Activated CD8-positive, alpha-beta memory T cell treated with anti-CD3 and anti-CD28 coated beads, Interleukin-2, amount 10 ng/mL, durations not matched to agents 7 days and 5 days (primary cell): ENCODE measurements at regions not wholly inside any gene's neighbourhood (a gene's known extent, or its start where the extent isn't known, plus 50 kb on each side); places are given as distances from the start of the nearest gene placed in this dataset.

ENCODE experiments used
- ATAC-seq: fragments of 150-1000 bp; cut with Tn5 transposase; one replicate; pipeline ENCODE4 v1.10.0; 2021; ENCODE audit warnings: moderate library complexity
- CTCF ChIA-PET: fragments of 350-600 bp; sonication (Branson Sonifier 250); formaldehyde crosslinking; loops from one replicate; lab custom pipeline; 2021; ENCODE audit warnings: antibody characterized with exemption; lab: Charles Lee
- DNase-seq: peaks from one replicate; pipeline ENCODE4 v3.0.0-alpha.2; 2020
- H3K27ac Mint-ChIP-seq: one replicate; pipeline ENCODE4 v1.8.0; 2021; ENCODE audit warnings: mild to moderate bottlenecking, mixed read lengths
- H3K27me3 Mint-ChIP-seq: one replicate; pipeline ENCODE4 v1.8.0; 2021; ENCODE audit warnings: mixed read lengths
- H3K36me3 Mint-ChIP-seq: one replicate; pipeline ENCODE4 v1.8.0; 2021; ENCODE audit warnings: mild to moderate bottlenecking, mixed read lengths
- H3K4me1 Mint-ChIP-seq: one replicate; pipeline ENCODE4 v1.8.0; 2021; ENCODE audit warnings: mixed read lengths
- H3K4me3 Mint-ChIP-seq: one replicate; pipeline ENCODE4 v1.8.0; 2021; ENCODE audit warnings: mild to moderate bottlenecking, moderate library complexity, mixed read lengths
- H3K9me3 Mint-ChIP-seq: one replicate; pipeline ENCODE4 v1.8.0; 2022; ENCODE audit warnings: low read depth, mixed read lengths

GRCh38 chr20:20875716-20876115 lies 163.3 kb upstream of the RALGAPA2 start:
- Mint-ChIP-seq H3K27me3 (peaks cover 22% of the 10 kb centered on the region), H3K9me3 (no peaks in the 10 kb centered on the region), H3K4me1 (no peaks in the 10 kb centered on the region), H3K4me3 (no peak overlapping the region), H3K36me3 (no peaks in the 10 kb centered on the region), H3K27ac (no peak overlapping the region)
- CTCF ChIA-PET: interaction anchor here (3.6 kb wide), 1 partner anchor 16 kb away, joined by 15 read pairs; no protein-coding TSS in a partner anchor
- no peak for ATAC-seq
- no peak for DNase-seq

DNA sequence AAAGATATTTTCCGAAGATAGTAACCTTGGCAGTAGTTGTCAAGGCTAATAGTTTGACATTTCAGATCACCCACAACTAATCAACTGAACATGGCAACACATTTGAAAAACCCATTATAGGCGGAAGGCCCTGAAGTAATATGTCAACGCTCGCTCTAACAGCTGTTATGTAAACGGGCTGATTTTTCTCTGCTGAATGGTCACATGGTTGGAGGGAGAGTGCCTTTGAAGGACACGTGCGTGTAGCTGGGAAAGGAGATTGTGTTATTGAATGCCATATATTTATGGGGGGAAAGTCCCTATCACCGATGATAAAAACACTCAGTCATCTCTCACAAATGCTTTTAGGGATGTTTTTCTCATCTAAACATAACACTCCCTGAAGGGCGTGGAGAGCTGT lies 160.0 kb upstream of the RALGAPA2 start:
- ATAC-seq (no peak), DNase-seq (no peak)
- Mint-ChIP-seq H3K4me1 (no peaks in the 10 kb centered on the region), H3K36me3 (no peaks in the 10 kb centered on the region), H3K27ac (no peak overlapping the region), H3K27me3 (peaks cover 22% of the 10 kb centered on the region), H3K4me3 (no peak overlapping the region), H3K9me3 (no peaks in the 10 kb centered on the region)
- CTCF ChIA-PET: no interaction called here

DNA sequence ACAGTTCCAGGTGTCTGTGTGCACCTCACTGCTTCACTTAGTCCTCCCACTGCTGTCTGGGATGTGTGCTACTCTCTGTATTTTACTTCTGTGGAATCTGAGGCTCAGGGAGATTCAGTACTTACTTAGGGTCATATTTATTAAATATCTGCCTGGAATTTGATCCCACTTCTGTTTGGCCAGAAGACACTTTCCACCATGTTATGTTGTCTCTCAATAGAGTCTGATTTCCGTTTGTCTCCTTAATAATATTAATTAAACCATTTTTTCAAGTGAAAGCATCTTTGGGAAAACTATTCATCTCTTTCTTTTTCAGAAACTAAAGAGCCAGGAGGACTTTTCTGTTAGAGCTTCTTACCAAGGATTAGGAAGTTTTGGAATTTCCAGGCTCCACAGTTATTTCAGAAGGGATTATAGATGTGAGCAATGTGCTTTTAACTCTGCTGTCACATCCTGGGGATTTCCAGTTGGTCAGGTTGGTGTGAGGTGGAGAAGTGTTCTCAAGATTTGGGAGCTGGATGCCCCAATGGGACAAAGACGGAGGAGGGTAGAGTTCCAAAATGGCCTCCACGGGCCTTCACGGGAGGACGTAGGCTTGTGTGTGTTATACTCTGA lies 156.8 kb upstream of the RALGAPA2 start:
- no peaks in the 10 kb centered on the region for H3K9me3 Mint-ChIP-seq
- ATAC-seq (no peak), DNase-seq (no peak)
- H3K27me3 Mint-ChIP-seq: peaks cover 24% of the 10 kb centered on the region
- H3K4me3 Mint-ChIP-seq: no peak overlapping the region
- CTCF ChIA-PET: no interaction called here
- no peak overlapping the region for H3K27ac Mint-ChIP-seq
- H3K4me1 Mint-ChIP-seq: no peaks in the 10 kb centered on the region
- no peaks in the 10 kb centered on the region for H3K36me3 Mint-ChIP-seq

DNA sequence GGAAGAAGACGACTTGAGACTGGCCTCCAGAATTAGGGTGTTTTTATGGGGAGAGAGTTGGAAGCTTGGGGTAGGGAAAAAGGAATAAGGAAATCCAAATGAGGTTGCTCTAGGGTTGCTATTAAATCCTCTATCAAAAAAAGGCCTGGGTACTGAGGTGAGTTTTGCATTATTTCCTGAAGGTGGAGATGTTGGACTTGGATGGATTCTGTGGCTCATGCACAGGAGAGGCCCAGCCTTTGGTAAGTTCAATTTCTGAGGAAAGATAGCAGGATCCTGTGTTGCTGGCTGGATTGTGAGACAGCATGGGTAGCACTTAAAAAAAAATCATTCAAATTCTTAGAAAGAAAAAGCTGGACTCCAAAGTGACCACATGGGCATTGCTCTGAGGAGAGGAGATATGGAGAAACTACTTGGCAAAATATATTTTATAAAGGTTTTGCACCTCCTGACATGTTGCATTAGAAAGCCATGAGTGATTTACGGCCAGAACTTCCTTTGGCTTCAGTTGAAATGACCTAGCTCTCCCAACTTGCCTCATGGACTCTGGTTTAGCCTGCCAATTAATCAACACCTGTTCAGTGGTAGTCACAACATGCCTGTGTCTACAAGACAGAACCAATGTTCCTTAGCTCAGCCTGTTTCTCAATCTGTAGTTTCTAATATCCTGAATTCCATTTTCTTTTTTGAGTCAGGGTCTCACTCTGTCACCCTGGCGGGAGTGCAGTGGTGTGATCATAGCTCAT lies 152.1 kb upstream of the RALGAPA2 start:
- DNase-seq (no peak), ATAC-seq (no peak)
- H3K9me3 Mint-ChIP-seq: no peaks in the 10 kb centered on the region
- no peak overlapping the region for H3K27ac Mint-ChIP-seq
- CTCF ChIA-PET: interaction anchor here (0.9 to 2.0 kb wide), 3 partner anchors 371 to 644 kb away, joined by 3 to 10 read pairs (median 3); no protein-coding TSS in a partner anchor
- no peaks in the 10 kb centered on the region for H3K36me3 Mint-ChIP-seq
- H3K27me3 Mint-ChIP-seq: peaks cover 15% of the 10 kb centered on the region
- no peaks in the 10 kb centered on the region for H3K4me1 Mint-ChIP-seq
- no peak overlapping the region for H3K4me3 Mint-ChIP-seq

GRCh38 chr20:20860078-20860806 lies 147.8 kb upstream of the RALGAPA2 start:
- H3K9me3 Mint-ChIP-seq: no peaks in the 10 kb centered on the region
- H3K27ac Mint-ChIP-seq: no peak overlapping the region
- no peak overlapping the region for H3K4me3 Mint-ChIP-seq
- no peaks in the 10 kb centered on the region for H3K4me1 Mint-ChIP-seq
- no peaks in the 10 kb centered on the region for H3K36me3 Mint-ChIP-seq
- CTCF ChIA-PET: interaction anchor here (0.8 to 4.2 kb wide), 18 partner anchors 10 to 712 kb away, joined by 3 to 29 read pairs (median 4); no protein-coding TSS in a partner anchor
- DNase-seq (peak; percentile 87), ATAC-seq (peak; percentile 76)
- peaks cover 16% of the 10 kb centered on the region for H3K27me3 Mint-ChIP-seq

DNA sequence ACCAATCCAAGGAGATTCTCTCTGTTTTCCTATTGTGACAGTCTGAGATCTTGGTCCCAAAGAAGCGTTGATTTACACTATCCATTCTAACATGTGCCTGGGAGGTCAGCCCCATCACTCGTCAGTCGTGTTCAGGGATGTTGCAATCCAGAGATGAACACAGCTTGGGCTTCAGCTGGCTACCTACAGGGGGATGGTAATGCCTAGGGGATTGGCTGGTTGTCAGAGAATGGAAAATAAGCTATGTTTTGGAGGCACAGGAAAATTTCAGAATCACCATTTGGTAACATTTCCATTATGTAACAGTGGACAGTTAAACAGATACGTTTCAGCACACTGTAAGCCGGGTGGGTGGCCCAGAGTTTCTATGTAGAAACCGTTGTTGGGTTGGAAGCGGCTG lies 147.1 kb upstream of the RALGAPA2 start:
- Mint-ChIP-seq H3K27me3 (peaks cover 16% of the 10 kb centered on the region), H3K36me3 (no peaks in the 10 kb centered on the region), H3K27ac (no peak overlapping the region), H3K4me1 (no peaks in the 10 kb centered on the region), H3K4me3 (no peak overlapping the region), H3K9me3 (no peaks in the 10 kb centered on the region)
- no peak for ATAC-seq
- no peak for DNase-seq
- CTCF ChIA-PET: interaction anchor here (0.9 to 4.2 kb wide), 13 partner anchors 10 to 712 kb away, joined by 3 to 29 read pairs (median 6); no protein-coding TSS in a partner anchor

GRCh38 chr20:20856956-20857355 lies 144.5 kb upstream of the RALGAPA2 start:
- H3K9me3 Mint-ChIP-seq: no peaks in the 10 kb centered on the region
- no peak for DNase-seq
- peaks cover 22% of the 10 kb centered on the region for H3K27me3 Mint-ChIP-seq
- no peak for ATAC-seq
- CTCF ChIA-PET: interaction anchor here (1.2 kb wide), 1 partner anchor 648 kb away, joined by 6 read pairs; no protein-coding TSS in a partner anchor
- no peaks in the 10 kb centered on the region for H3K36me3 Mint-ChIP-seq
- H3K27ac Mint-ChIP-seq: no peak overlapping the region
- no peak overlapping the region for H3K4me3 Mint-ChIP-seq
- H3K4me1 Mint-ChIP-seq: no peaks in the 10 kb centered on the region

DNA sequence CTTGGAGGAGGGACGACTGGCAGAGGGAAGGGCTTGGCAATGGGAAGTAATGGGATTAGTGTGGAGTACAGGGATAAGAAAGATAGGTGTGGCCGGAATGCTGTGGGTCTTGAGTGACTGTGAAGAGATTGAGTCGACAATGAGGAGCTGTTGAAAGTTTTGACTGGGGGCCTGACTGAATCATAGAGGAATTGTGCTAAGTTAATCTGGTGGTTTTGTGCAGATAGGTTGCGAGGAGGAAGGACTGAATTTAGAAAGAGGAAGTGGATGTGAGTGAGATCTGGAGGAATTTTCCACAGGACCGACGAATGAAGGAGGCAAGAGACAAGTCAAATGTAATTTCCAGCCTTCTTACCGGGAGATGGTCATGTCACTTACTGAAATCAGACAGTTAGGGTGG lies 143.9 kb upstream of the RALGAPA2 start:
- ATAC-seq (no peak), DNase-seq (no peak)
- no peaks in the 10 kb centered on the region for H3K4me1 Mint-ChIP-seq
- no peak overlapping the region for H3K4me3 Mint-ChIP-seq
- peaks cover 24% of the 10 kb centered on the region for H3K27me3 Mint-ChIP-seq
- H3K27ac Mint-ChIP-seq: no peak overlapping the region
- no peaks in the 10 kb centered on the region for H3K9me3 Mint-ChIP-seq
- CTCF ChIA-PET: interaction anchor here (1.2 kb wide), 1 partner anchor 649 kb away, joined by 6 read pairs; no protein-coding TSS in a partner anchor
- no peaks in the 10 kb centered on the region for H3K36me3 Mint-ChIP-seq

DNA sequence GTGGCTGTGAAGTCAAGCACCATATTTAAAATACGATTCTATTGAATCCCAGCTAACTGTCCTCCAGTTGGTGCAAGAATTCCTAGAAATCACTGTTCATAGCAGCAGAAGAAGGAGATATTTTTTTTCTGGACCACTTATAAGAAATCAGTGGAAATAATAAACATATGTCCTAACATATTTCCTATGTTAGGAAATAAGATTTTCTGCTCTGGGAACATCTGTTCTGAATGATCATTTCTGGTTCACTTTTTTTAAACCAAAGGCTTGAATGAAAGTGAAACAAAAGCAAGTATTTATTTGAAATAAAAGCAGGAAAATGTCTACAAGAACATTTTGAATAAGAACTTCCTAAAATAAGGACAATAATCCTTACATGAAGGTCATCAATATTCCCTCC lies 138.9 kb upstream of the RALGAPA2 start:
- ATAC-seq (no peak), DNase-seq (no peak)
- CTCF ChIA-PET: no interaction called here
- H3K27ac Mint-ChIP-seq: no peak overlapping the region
- H3K27me3 Mint-ChIP-seq: peaks cover 19% of the 10 kb centered on the region
- H3K9me3 Mint-ChIP-seq: no peaks in the 10 kb centered on the region
- no peaks in the 10 kb centered on the region for H3K4me1 Mint-ChIP-seq
- no peaks in the 10 kb centered on the region for H3K36me3 Mint-ChIP-seq
- no peak overlapping the region for H3K4me3 Mint-ChIP-seq

DNA sequence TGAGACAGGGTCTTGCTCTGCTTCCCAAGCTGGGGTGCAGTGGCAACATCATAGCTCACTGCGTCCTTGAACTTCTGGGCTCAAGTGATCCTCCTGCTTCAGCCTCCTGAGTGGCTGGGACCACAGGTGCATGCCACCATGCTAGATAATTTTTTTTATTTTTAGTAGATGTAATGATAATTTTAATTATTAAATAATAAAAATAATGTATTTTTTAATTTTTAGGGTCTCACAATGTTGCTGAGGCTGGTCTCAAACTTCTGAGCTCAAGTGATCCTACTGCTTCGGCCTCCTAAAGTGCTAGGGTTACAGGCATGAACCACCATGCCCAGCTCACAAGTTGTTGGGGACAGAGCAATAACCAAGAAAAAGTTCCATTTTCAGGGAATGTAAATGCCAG lies 138.0 kb upstream of the RALGAPA2 start:
- CTCF ChIA-PET: interaction anchor here (0.9 to 1.6 kb wide), 2 partner anchors 10 to 13 kb away, joined by 3 to 6 read pairs; no protein-coding TSS in a partner anchor
- Mint-ChIP-seq H3K27ac (no peak overlapping the region), H3K4me3 (no peak overlapping the region)

DNA sequence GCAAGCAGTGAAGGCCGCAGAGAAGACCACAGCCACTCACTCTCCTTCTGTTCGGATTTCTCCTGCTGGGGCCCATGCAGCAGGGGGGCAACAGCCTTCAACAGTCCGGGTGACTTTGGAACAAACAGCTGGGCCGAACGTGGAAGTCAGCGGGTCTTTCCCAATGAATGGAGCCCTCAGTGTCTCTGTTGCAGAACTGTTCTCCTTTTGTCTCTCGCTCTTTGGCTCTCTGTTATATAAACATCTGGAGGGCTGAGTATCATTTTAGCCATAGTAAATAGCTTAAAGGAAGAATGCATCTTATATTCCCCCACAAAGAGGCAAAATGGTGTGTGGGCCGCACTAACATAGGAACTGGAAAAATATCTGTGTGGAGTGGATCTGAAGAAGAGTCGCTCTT lies 136.7 kb upstream of the RALGAPA2 start:
- no peak for ATAC-seq
- no peak for DNase-seq
- no peak overlapping the region for H3K4me3 Mint-ChIP-seq
- CTCF ChIA-PET: interaction anchor here (1.6 kb wide), 1 partner anchor 11 kb away, joined by 6 read pairs; no protein-coding TSS in a partner anchor
- no peaks in the 10 kb centered on the region for H3K36me3 Mint-ChIP-seq
- H3K4me1 Mint-ChIP-seq: no peaks in the 10 kb centered on the region
- H3K27me3 Mint-ChIP-seq: peaks cover 15% of the 10 kb centered on the region
- H3K9me3 Mint-ChIP-seq: no peaks in the 10 kb centered on the region
- no peak overlapping the region for H3K27ac Mint-ChIP-seq

More for the DNA sequence above, 138.0 kb upstream of the RALGAPA2 start:
- H3K9me3 Mint-ChIP-seq: no peaks in the 10 kb centered on the region
- peaks cover 19% of the 10 kb centered on the region for H3K27me3 Mint-ChIP-seq
- H3K36me3 Mint-ChIP-seq: no peaks in the 10 kb centered on the region
- H3K4me1 Mint-ChIP-seq: no peaks in the 10 kb centered on the region
- ATAC-seq (no peak), DNase-seq (no peak)

GRCh38 chr20:20847814-20848213 lies 135.4 kb upstream of the RALGAPA2 start:
- Mint-ChIP-seq H3K27me3 (peaks cover 15% of the 10 kb centered on the region), H3K9me3 (no peaks in the 10 kb centered on the region), H3K27ac (no peak overlapping the region), H3K4me1 (peaks cover 4% of the 10 kb centered on the region), H3K4me3 (no peak overlapping the region), H3K36me3 (no peaks in the 10 kb centered on the region)
- CTCF ChIA-PET: interaction anchor here (1.5 to 2.1 kb wide), 2 partner anchors 10 to 12 kb away, joined by 5 to 7 read pairs; no protein-coding TSS in a partner anchor
- no peak for ATAC-seq
- no peak for DNase-seq

DNA sequence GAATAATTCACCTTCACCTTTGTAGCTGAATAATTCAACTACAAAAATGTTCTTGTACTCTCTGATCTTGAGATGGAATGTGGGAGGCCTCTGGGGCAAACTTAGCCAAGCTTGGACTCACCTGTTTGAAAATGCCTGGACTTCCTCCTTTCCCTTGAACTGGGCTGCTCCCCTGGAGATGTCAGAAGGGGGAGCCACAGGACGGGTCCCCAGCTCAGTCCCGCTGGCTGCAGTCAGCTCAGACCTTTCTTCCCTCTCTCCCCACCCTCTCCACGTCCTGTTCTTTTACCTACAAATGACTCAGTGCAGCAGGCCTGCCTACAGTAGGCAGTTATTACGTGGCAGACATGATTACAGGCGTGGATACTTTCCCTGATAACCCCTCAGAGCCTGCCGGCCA lies 131.5 kb upstream of the RALGAPA2 start:
- H3K4me1 Mint-ChIP-seq: peaks cover 4% of the 10 kb centered on the region
- H3K27ac Mint-ChIP-seq: no peak overlapping the region
- CTCF ChIA-PET: interaction anchor here (1.2 kb wide), 1 partner anchor 16 kb away, joined by 3 read pairs; no protein-coding TSS in a partner anchor

More for the DNA sequence above, 131.5 kb upstream of the RALGAPA2 start:
- Mint-ChIP-seq H3K4me3 (no peak overlapping the region), H3K36me3 (no peaks in the 10 kb centered on the region), H3K27me3 (peaks cover 5% of the 10 kb centered on the region), H3K9me3 (no peaks in the 10 kb centered on the region)
- no peak for ATAC-seq
- no peak for DNase-seq
